Pancreas (tissue), 10 donors: ENCODE measurements at regions not wholly inside any gene's neighbourhood (a gene's known extent, or its start where the extent isn't known, plus 50 kb on each side); places are given as distances from the start of the nearest gene placed in this dataset.

Experiments
- ATAC-seq, 4 donors: fragments of 200-7000 bp; cut with Tn5 transposase; one replicate each; pipeline versions ENCODE4 v1.8.0 to v1.9.1; 2020; ENCODE audit warnings: mild to moderate bottlenecking in 4 of 4, moderate library complexity in 4 of 4
- DNase-seq, 6 donors: peaks; one replicate each; pipeline ENCODE4 v3.0.0-alpha.2; 2020
- FAIRE-seq: peaks from 2 replicates; lab custom pipeline; 2012; peaks lifted over from hg19 to GRCh38; lab: Jason Lieb, UNC
- H3K27ac ChIP-seq, 4 donors: fragments of 200-600 bp; sonication (generic); 1 replicate in 3 of 4; 2 replicates in 1 of 4; pipeline versions ENCODE4 v1.5.0 to v1.8.0; 2020
- H3K27me3 ChIP-seq, 4 donors: fragments of 200-600 bp; one replicate each; pipeline ENCODE4 v1.8.0; 2021
- H3K36me3 ChIP-seq, 3 donors: fragments of 200-600 bp; sonication (generic) in 1 of 3; one replicate each; pipeline versions ENCODE4 v1.5.0 to v1.8.0; 2020 to 2021
- H3K4me1 ChIP-seq, 3 donors: fragments of 200-600 bp; one replicate each; pipeline ENCODE4 v1.8.0; 2021
- H3K4me3 ChIP-seq, 4 donors: fragments of 200-600 bp; sonication (generic) in 2 of 4; one replicate each; pipeline versions ENCODE4 v1.5.0 to v1.8.0; 2020 to 2021
- H3K9me3 ChIP-seq, 4 donors: fragments of 200-600 bp; one replicate each; pipeline ENCODE4 v1.8.0; 2021
- CTCF ChIP-seq, 4 donors: fragments of 200-600 bp; sonication (generic) in 3 of 4; IDR thresholded peaks; one replicate each; pipeline versions ENCODE4 v1.5.0 to v1.8.0; 2021; ENCODE audit warnings: antibody characterized with exemption in 4 of 4
- WGBS, 2 donors: extraction: QIAGEN DNeasy Blood & Tissue Kit; methylation state at CpG; one replicate each; pipeline ENCODE4 v1.1.7; 2013; 5-methylcytosine and 5-hydroxymethylcytosine counted together
- intact Hi-C, 3 donors: fragments of 100-400 bp; cut with DNase I; formaldehyde crosslinking; loops; one replicate each; pipeline versions ENCODE4 v1.11.1 to v1.14.2; 2022
- donor health status: healthy with polysubstance abuse.
- donor health status: DM: no; HTN: no; CAD: no; lungs with moderate emphysema.
- donor health status: DM: no; HTN: no; CAD: no.
- donor health status: control.
- donor health status: control.
- donor health status: Bipolar disorder and iron deficiency.
- donor health status: DM: yes; HTN: yes; CAD: no.
- donor health status: DM: no; HTN: no; CAD: no.
- donor health status: DM: no; HTN: no; CAD: no.
- donor health status: DM: yes; HTN: yes; CAD: no.

- WGBS, 2 donors: 70 to 74% methylated on average over 2 of the region's 2 CpGs
- no peaks in the 10 kb centered on the region for H3K36me3 ChIP-seq
- no peak for DNase-seq
- FAIRE-seq: no peak
- no peak for TF ChIP-seq CTCF (IDR thresholded peaks at IDR 0.05)
- intact Hi-C loops: no loop called here
- no peak for ATAC-seq
- H3K27me3 ChIP-seq: no peaks in the 10 kb centered on the region
- no peak overlapping the region for H3K4me3 ChIP-seq
- H3K27ac ChIP-seq: no peak overlapping the region
- no peaks in the 10 kb centered on the region for H3K4me1 ChIP-seq
- no peaks in the 10 kb centered on the region for H3K9me3 ChIP-seq
Measured at GRCh38 chr4:160136021-160136420, 1033.1 kb downstream of the RAPGEF2 start.

GRCh38 chr4:160141206-160141605 lies 1038.3 kb downstream of the RAPGEF2 start:
- Histone ChIP-seq H3K36me3 (no peaks in the 10 kb centered on the region), H3K4me3 (no peak overlapping the region), H3K4me1 (no peaks in the 10 kb centered on the region), H3K27ac (no peak overlapping the region), H3K27me3 (no peaks in the 10 kb centered on the region), H3K9me3 (no peaks in the 10 kb centered on the region)
- no peak for TF ChIP-seq CTCF (IDR thresholded peaks at IDR 0.05)
- ATAC-seq: no peak
- DNase-seq: no peak
- no peak for FAIRE-seq
- intact Hi-C loops: no loop called here

GRCh38 chr4:160142579-160142978 lies 1039.7 kb downstream of the RAPGEF2 start:
- FAIRE-seq: no peak

GRCh38 chr4:160143574-160143973 lies 1040.7 kb downstream of the RAPGEF2 start:
- Histone ChIP-seq H3K27me3 (no peaks in the 10 kb centered on the region), H3K4me1 (no peaks in the 10 kb centered on the region), H3K36me3 (no peaks in the 10 kb centered on the region), H3K4me3 (no peak overlapping the region), H3K9me3 (no peaks in the 10 kb centered on the region), H3K27ac (no peak overlapping the region)
- ATAC-seq (no peak), FAIRE-seq (peak; percentile 66), DNase-seq (no peak)
- 79 to 84% methylated on average over 3 of the region's 3 CpGs for WGBS, 2 donors
- intact Hi-C loops: no loop called here
- no peak for TF ChIP-seq CTCF (IDR thresholded peaks at IDR 0.05)

More at GRCh38 chr4:160142579-160142978, 1039.7 kb downstream of the RAPGEF2 start:
- no peak for DNase-seq
- intact Hi-C loops: no loop called here
- no peak for ATAC-seq
- no peak for TF ChIP-seq CTCF (IDR thresholded peaks at IDR 0.05)
- Histone ChIP-seq H3K9me3 (no peaks in the 10 kb centered on the region), H3K27me3 (no peaks in the 10 kb centered on the region), H3K4me3 (no peak overlapping the region), H3K27ac (no peak overlapping the region), H3K4me1 (no peaks in the 10 kb centered on the region), H3K36me3 (no peaks in the 10 kb centered on the region)
- 84 to 88% methylated on average over 2 of the region's 2 CpGs for WGBS, 2 donors

- Histone ChIP-seq H3K4me3 (no peak overlapping the region), H3K9me3 (no peaks in the 10 kb centered on the region), H3K4me1 (no peaks in the 10 kb centered on the region), H3K36me3 (no peaks in the 10 kb centered on the region), H3K27ac (no peak overlapping the region), H3K27me3 (no peaks in the 10 kb centered on the region)
- ATAC-seq (no peak), DNase-seq (peak in 1 of 6 donors; percentile 46), FAIRE-seq (no peak)
- intact Hi-C loops: no loop called here
- TF ChIP-seq CTCF (IDR thresholded peaks at IDR 0.05): no peak
- 94 to 95% methylated on average over 15 of the region's 15 CpGs for WGBS, 2 donors
Measured at GRCh38 chr4:160159457-160159856, 1056.6 kb downstream of the RAPGEF2 start.
